Left ventricle myocardium inferior (tissue), 1 donor: ENCODE measurements at regions not wholly inside any gene's neighbourhood (a gene's known extent, or its start where the extent isn't known, plus 50 kb on each side); places are given as distances from the start of the nearest gene placed in this dataset.

ENCODE experiments used
- DNase-seq: peaks from one replicate; pipeline ENCODE4 v3.0.0-alpha.2; 2020
- H3K27ac ChIP-seq: fragments of 200-600 bp; replicated peaks from 2 replicates; pipeline ENCODE4 v1.8.0; 2021
- H3K27me3 ChIP-seq: fragments of 200-600 bp; 2 replicates; pipeline ENCODE4 v1.8.0; 2021; ENCODE audit warnings: low read depth
- H3K36me3 ChIP-seq: fragments of 200-600 bp; 2 replicates; pipeline ENCODE4 v1.8.0; 2021
- H3K4me1 ChIP-seq: fragments of 200-600 bp; 2 replicates; pipeline ENCODE4 v1.8.0; 2021
- H3K4me3 ChIP-seq: fragments of 200-600 bp; 2 replicates; pipeline ENCODE4 v1.8.0; 2021; ENCODE audit warnings: mild to moderate bottlenecking, moderate library complexity
- H3K9me3 ChIP-seq: fragments of 200-600 bp; replicated peaks from 2 replicates; pipeline ENCODE4 v1.8.0; 2021
- CTCF ChIP-seq: fragments of 200-600 bp; IDR thresholded peaks from 2 replicates; pipeline ENCODE4 v1.8.0; 2021; ENCODE audit warnings: antibody characterized with exemption, mild to moderate bottlenecking, borderline replicate concordance
- intact Hi-C: fragments of 100-400 bp; cut with micrococcal nuclease; formaldehyde crosslinking; loops from one replicate; pipeline ENCODE4 v1.11.0; 2022
- donor health status: DM: no; HTN: yes; CAD: no; lungs with severe emphysema.

GRCh38 chr5:74169701-74170100, 470.8 kb downstream of the ENC1 start:
- no peak overlapping the region for H3K4me3 ChIP-seq
- no peaks in the 10 kb centered on the region for H3K27me3 ChIP-seq
- peaks cover 16% of the 10 kb centered on the region for H3K4me1 ChIP-seq
- no peaks in the 10 kb centered on the region for H3K9me3 ChIP-seq
- no peak overlapping the region for H3K27ac ChIP-seq
- no peak for TF ChIP-seq CTCF
- DNase-seq = no peak
- intact Hi-C loops = no loop called here
- no peaks in the 10 kb centered on the region for H3K36me3 ChIP-seq

- Histone ChIP-seq H3K4me3 (no peak overlapping the region), H3K27ac (no peak overlapping the region), H3K4me1 (peaks cover 28% of the 10 kb centered on the region), H3K27me3 (no peaks in the 10 kb centered on the region), H3K9me3 (no peaks in the 10 kb centered on the region), H3K36me3 (no peaks in the 10 kb centered on the region)
- DNase-seq = no peak
- TF ChIP-seq CTCF = no peak
- intact Hi-C loops = no loop called here
Measured at GRCh38 chr5:74167930-74168315, 472.6 kb downstream of the ENC1 start.

- no peaks in the 10 kb centered on the region for H3K9me3 ChIP-seq
- no peaks in the 10 kb centered on the region for H3K36me3 ChIP-seq
- DNase-seq = no peak
- H3K27me3 ChIP-seq = no peaks in the 10 kb centered on the region
- TF ChIP-seq CTCF = no peak
- intact Hi-C loops = no loop called here
- no peak overlapping the region for H3K4me3 ChIP-seq
- H3K27ac ChIP-seq = peak overlapping the region; percentile 39
- H3K4me1 ChIP-seq = peaks cover 28% of the 10 kb centered on the region
Measured at GRCh38 chr5:74167206-74167929, 473.2 kb downstream of the ENC1 start.

- no peak overlapping the region for H3K27ac ChIP-seq
Measured at GRCh38 chr5:74166064-74166463, 474.5 kb downstream of the ENC1 start.

GRCh38 chr5:74164725-74165235, 475.7 kb downstream of the ENC1 start:
- H3K4me3 ChIP-seq = no peak overlapping the region
- TF ChIP-seq CTCF = peak; percentile 29
- intact Hi-C loops = no loop called here
- H3K27ac ChIP-seq = peak overlapping the region; percentile 55
- no peaks in the 10 kb centered on the region for H3K9me3 ChIP-seq
- no peak for DNase-seq
- peaks cover 28% of the 10 kb centered on the region for H3K4me1 ChIP-seq
- no peaks in the 10 kb centered on the region for H3K27me3 ChIP-seq
- no peaks in the 10 kb centered on the region for H3K36me3 ChIP-seq

More at GRCh38 chr5:74166064-74166463, 474.5 kb downstream of the ENC1 start:
- intact Hi-C loops = no loop called here
- Histone ChIP-seq H3K4me1 (peaks cover 28% of the 10 kb centered on the region), H3K4me3 (no peak overlapping the region), H3K36me3 (no peaks in the 10 kb centered on the region), H3K9me3 (no peaks in the 10 kb centered on the region), H3K27me3 (no peaks in the 10 kb centered on the region)
- TF ChIP-seq CTCF = no peak
- DNase-seq = no peak
